Heart left ventricle (tissue), 13 donors: ENCODE measurements at regions not wholly inside any gene's neighbourhood (a gene's known extent, or its start where the extent isn't known, plus 50 kb on each side); places are given as distances from the start of the nearest gene placed in this dataset.

Experiments used
- POLR2A ChIP-seq, 2 donors: fragments of 450-650 bp; IDR thresholded peaks; one replicate each; pipeline ENCODE4 v1.6.1; 2017; ENCODE audit warnings: antibody characterized with exemption in 2 of 2, mild to moderate bottlenecking in 2 of 2, moderate library complexity in 2 of 2
- TF ChIP-seq, protein P1 (sequence below), 12 donors: fragments of 200-600 bp; sonication (generic) in 4 of 12; IDR thresholded peaks; one replicate each; pipeline versions ENCODE4 v1.5.0 to v1.8.0; 2018 to 2022; ENCODE audit warnings: antibody characterized with exemption in 12 of 12, mild to moderate bottlenecking in 5 of 12
- donor health status: ischemic (EF 13 %, LVEDD 7.1; RV severe dilation, severe dysfunction).
- donor health status: DM: no; HTN: yes; CAD: no.
- donor health status: DM: no; HTN: no; CAD: no.
- donor health status: ischemic (EF 25% LVEDD 6.9; RV normal size, moderate dysfunction).
- donor health status: ischemic (EF 25% LVEDD 5.7; RV mildly dilated, moderate dysfunction).
- donor health status: ischemic (EF 35%, LVEDD 5.7; RV mildly dilated, moderate dysfunction).
- donor health status: nonischemic (EF 11% LVEDD 7.7; RV severe dilation, severe dysfunction).
- donor health status: DM: yes; HTN: yes; CAD: no.
- donor health status: PGD.
- donor health status: ischemic (EF 29% LVEDD 5.4; RV normal size, mild dysfunction).
- donor health status: nonischemic (EF 23%, LVEDD 6.1; RV moderate dilation, normal function).

GRCh38 chr3:94195381-94195780 lies 132.5 kb downstream of the NSUN3 start:
- TF ChIP-seq POLR2A (IDR thresholded peaks at IDR 0.05), result no peak
- TF ChIP-seq, protein P1, sequence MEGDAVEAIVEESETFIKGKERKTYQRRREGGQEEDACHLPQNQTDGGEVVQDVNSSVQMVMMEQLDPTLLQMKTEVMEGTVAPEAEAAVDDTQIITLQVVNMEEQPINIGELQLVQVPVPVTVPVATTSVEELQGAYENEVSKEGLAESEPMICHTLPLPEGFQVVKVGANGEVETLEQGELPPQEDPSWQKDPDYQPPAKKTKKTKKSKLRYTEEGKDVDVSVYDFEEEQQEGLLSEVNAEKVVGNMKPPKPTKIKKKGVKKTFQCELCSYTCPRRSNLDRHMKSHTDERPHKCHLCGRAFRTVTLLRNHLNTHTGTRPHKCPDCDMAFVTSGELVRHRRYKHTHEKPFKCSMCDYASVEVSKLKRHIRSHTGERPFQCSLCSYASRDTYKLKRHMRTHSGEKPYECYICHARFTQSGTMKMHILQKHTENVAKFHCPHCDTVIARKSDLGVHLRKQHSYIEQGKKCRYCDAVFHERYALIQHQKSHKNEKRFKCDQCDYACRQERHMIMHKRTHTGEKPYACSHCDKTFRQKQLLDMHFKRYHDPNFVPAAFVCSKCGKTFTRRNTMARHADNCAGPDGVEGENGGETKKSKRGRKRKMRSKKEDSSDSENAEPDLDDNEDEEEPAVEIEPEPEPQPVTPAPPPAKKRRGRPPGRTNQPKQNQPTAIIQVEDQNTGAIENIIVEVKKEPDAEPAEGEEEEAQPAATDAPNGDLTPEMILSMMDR (IDR thresholded peaks at IDR 0.05), result no peak
